HEK293T (cell line): ENCODE measurements at regions not wholly inside any gene's neighbourhood (a gene's known extent, or its start where the extent isn't known, plus 50 kb on each side); places are given as distances from the start of the nearest gene placed in this dataset.

ENCODE experiments used
- CTCF ChIA-PET: fragments of 350-600 bp; formaldehyde crosslinking; extraction: SDS; loops from one replicate; lab custom pipeline; 2021; ENCODE audit warnings: antibody characterized with exemption, inconsistent platforms; lab: Yijun Ruan, JAX
- POLR2A ChIA-PET: fragments of 350-600 bp; formaldehyde crosslinking; extraction: SDS; loops from one replicate; lab custom pipeline; 2020; ENCODE audit warnings: antibody characterized with exemption, inconsistent platforms; lab: Yijun Ruan, JAX
- DNase-seq: peaks from one replicate; pipeline ENCODE4 v3.0.0; 2012; ENCODE audit warnings: mixed read lengths; ENCODE audit errors: extremely low spot score
- ARNT ChIP-seq: fragments of 450-650 bp; IDR thresholded peaks from 2 replicates; pipeline ENCODE4 v1.6.1; 2017; ENCODE audit warnings: mild to moderate bottlenecking
- BHLHE40 ChIP-seq: fragments of 450-650 bp; IDR thresholded peaks from 2 replicates; pipeline ENCODE4 v1.6.1; 2016; ENCODE audit warnings: mild to moderate bottlenecking, moderate library complexity, borderline replicate concordance
- CTBP1 ChIP-seq: fragments of 450-650 bp; IDR thresholded peaks from 2 replicates; pipeline ENCODE4 v1.6.1; 2016; ENCODE audit warnings: borderline replicate concordance
- ELF4 ChIP-seq: fragments of 450-650 bp; IDR thresholded peaks from 2 replicates; pipeline ENCODE4 v1.6.1; 2017; ENCODE audit warnings: antibody characterized with exemption
- FOXA1 ChIP-seq: fragments of 450-650 bp; IDR thresholded peaks from 2 replicates; pipeline ENCODE4 v1.6.1; 2016; ENCODE audit warnings: mild to moderate bottlenecking
- FOXK2 ChIP-seq: fragments of 450-650 bp; IDR thresholded peaks from 2 replicates; pipeline ENCODE4 v1.6.1; 2016; ENCODE audit warnings: mild to moderate bottlenecking
- FOXM1 ChIP-seq: fragments of 450-650 bp; IDR thresholded peaks from 2 replicates; pipeline ENCODE4 v1.6.1; 2017; ENCODE audit warnings: mild to moderate bottlenecking, borderline replicate concordance
- HDGF ChIP-seq: fragments of 450-650 bp; IDR thresholded peaks from 2 replicates; pipeline ENCODE4 v1.6.1; 2017; ENCODE audit warnings: antibody characterized with exemption, borderline replicate concordance
- L3MBTL2 ChIP-seq: fragments of 450-650 bp; conservative IDR thresholded peaks from 2 replicates; pipeline ENCODE4 v1.6.1; 2016; ENCODE audit warnings: mild to moderate bottlenecking
- LEF1 ChIP-seq: fragments of 450-650 bp; IDR thresholded peaks from 2 replicates; pipeline ENCODE4 v1.6.1; 2017; ENCODE audit warnings: mild to moderate bottlenecking, borderline replicate concordance
- NFRKB ChIP-seq: fragments of 450-650 bp; IDR thresholded peaks from 2 replicates; pipeline ENCODE4 v1.6.1; 2016; ENCODE audit warnings: mild to moderate bottlenecking, moderate library complexity
- PKNOX1 ChIP-seq: fragments of 450-650 bp; IDR thresholded peaks from 2 replicates; pipeline ENCODE4 v1.6.1; 2016
- SP1 ChIP-seq: fragments of 450-650 bp; IDR thresholded peaks from 2 replicates; pipeline ENCODE4 v1.6.1; 2017
- SUZ12 ChIP-seq: fragments of 450-650 bp; IDR thresholded peaks from 2 replicates; pipeline ENCODE4 v1.6.1; 2016; ENCODE audit warnings: mild to moderate bottlenecking
- TARDBP ChIP-seq: fragments of 450-650 bp; IDR thresholded peaks from 2 replicates; pipeline ENCODE4 v1.6.1; 2016
- ZNF384 ChIP-seq: fragments of 450-650 bp; IDR thresholded peaks from 2 replicates; pipeline ENCODE4 v1.6.1; 2016

- DNase-seq, result no peak
- ChIA-PET CTCF (no interaction called here), POLR2A (no interaction called here)
- TF ChIP-seq SP1 (no peak), ELF4 (no peak), CTBP1 (no peak), HDGF (no peak)
Observed at GRCh38 chr2:234578389-234578788, 81.5 kb upstream of the ARL4C start.

GRCh38 chr2:234577191-234577590, 80.3 kb upstream of the ARL4C start:
- TF ChIP-seq BHLHE40 (no peak), CTBP1 (no peak), HDGF (no peak), ARNT (no peak)
- DNase-seq, result no peak
- POLR2A ChIA-PET, result no interaction called here
- CTCF ChIA-PET, result no interaction called here

DNA sequence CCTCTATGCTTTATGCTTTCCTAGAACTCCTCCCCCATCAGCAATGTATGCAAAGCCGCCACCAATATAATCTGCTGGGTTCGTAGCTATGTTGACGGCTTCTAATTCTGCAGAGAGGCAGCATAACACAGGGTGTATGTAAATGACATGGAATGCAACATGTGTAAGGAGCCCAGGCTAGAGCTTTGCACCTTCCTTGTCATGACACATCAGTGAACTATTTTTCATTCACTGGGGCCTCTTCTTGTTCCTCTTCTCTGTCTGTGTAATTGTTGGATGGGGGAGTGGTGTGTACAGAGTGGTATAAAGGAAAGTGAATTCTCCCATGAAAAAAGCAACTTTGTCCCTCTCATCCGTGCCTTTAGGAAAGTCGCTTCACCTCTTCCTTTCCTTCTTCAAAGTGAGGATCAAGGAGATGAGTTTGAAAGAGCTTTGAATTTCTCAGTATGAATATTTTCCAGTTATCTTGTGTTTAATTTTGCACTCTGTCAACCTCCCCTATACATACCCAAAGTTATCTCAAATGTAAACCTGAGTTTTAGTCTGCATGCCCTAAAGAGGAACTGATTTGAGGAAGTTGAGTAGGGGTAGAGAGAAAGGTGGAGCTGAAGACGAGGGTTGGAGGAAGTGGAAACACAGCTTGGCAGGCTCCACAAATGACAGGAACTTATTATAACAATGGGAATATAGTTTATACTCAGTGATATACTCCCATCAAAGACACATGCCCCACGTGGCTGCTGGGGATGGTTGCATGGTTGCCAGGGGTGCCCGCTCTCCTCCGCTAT, 74.9 kb upstream of the ARL4C start:
- POLR2A ChIA-PET, result no interaction called here
- TF ChIP-seq ELF4, result no peak
- no peak for TF ChIP-seq CTBP1
- no peak for TF ChIP-seq HDGF
- TF ChIP-seq FOXA1, result no peak
- TF ChIP-seq ZNF384, result no peak
- no peak for TF ChIP-seq BHLHE40
- no peak for TF ChIP-seq FOXK2
- TF ChIP-seq ARNT, result no peak
- TF ChIP-seq LEF1, result no peak
- no peak for TF ChIP-seq FOXM1
- TF ChIP-seq NFRKB, result no peak
- no peak for TF ChIP-seq SP1
- TF ChIP-seq TARDBP, result no peak
- no peak for TF ChIP-seq SUZ12
- TF ChIP-seq L3MBTL2, result no peak
- TF ChIP-seq PKNOX1, result no peak
- DNase-seq, result no peak
- CTCF ChIA-PET, result no interaction called here

- no peak for DNase-seq
- TF ChIP-seq SUZ12 (no peak), FOXA1 (no peak), CTBP1 (no peak), ZNF384 (no peak), FOXM1 (no peak), BHLHE40 (no peak), TARDBP (no peak)
- CTCF ChIA-PET, result no interaction called here
- POLR2A ChIA-PET, result no interaction called here
Observed at GRCh38 chr2:234570476-234570875, 73.6 kb upstream of the ARL4C start.

- CTCF ChIA-PET, result no interaction called here
- no peak for TF ChIP-seq SUZ12
- no peak for TF ChIP-seq LEF1
- TF ChIP-seq PKNOX1, result no peak
- TF ChIP-seq ARNT, result no peak
- TF ChIP-seq FOXA1, result no peak
- TF ChIP-seq ELF4, result no peak
- no peak for TF ChIP-seq TARDBP
- TF ChIP-seq ZNF384, result no peak
- TF ChIP-seq BHLHE40, result no peak
- no peak for TF ChIP-seq NFRKB
- no peak for TF ChIP-seq L3MBTL2
- no peak for TF ChIP-seq SP1
- no peak for TF ChIP-seq CTBP1
- no peak for TF ChIP-seq FOXM1
- TF ChIP-seq HDGF, result no peak
- TF ChIP-seq FOXK2, result no peak
- POLR2A ChIA-PET, result no interaction called here
- DNase-seq, result no peak
Observed at GRCh38 chr2:234569776-234570430, 73.0 kb upstream of the ARL4C start.

DNA sequence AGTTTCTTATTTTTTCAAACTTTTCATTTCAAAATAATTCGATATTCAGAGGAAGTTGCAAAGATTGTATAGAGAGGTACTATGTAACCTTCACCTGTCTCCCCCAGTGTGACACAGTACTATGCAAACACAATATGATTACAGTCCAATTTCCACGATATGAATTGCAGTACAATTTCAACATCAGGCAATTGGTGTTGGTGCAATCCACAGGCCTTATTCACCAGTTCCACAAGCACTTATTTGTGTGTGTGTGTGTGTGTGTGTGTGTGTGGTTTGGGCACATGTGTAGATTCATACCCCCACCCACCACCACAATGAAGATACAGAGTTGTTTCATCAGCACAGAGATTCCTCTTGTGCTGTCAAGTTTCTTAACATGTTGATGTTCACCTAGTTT, 69.7 kb upstream of the ARL4C start:
- DNase-seq, result no peak
- POLR2A ChIA-PET, result no interaction called here
- CTCF ChIA-PET, result no interaction called here
- TF ChIP-seq ARNT (no peak), BHLHE40 (no peak), SUZ12 (no peak), ELF4 (no peak), SP1 (no peak), FOXM1 (no peak), HDGF (no peak), ZNF384 (no peak), PKNOX1 (no peak), LEF1 (no peak), FOXK2 (no peak), TARDBP (no peak), L3MBTL2 (no peak)
